ENCODE measurements at regions not wholly inside any gene's neighbourhood (a gene's known extent, or its start where the extent isn't known, plus 50 kb on each side); places are given as distances from the start of the nearest gene placed in this dataset.
A peak's percentile ranks its signal among the peaks of the same experiment; 100 is the strongest.
"Not testable (repeated sequence)": the region's sequence is repeated elsewhere in the genome, so short reads cannot be mapped to it uniquely, and the experiment has no call there.

- H3K56ac ChIP-seq (replicated peaks; ENCODE audit: insufficient read length, low read depth, low read length); H3K9ac ChIP-seq (replicated peaks in 1 of 4; ENCODE audit: extremely low read depth in 1 of 4, low read depth in 3 of 4, low read length in 3 of 4); H3K27ac ChIP-seq (ENCODE audit: low read depth, low read length); CTCF ChIA-PET (ENCODE audit: partially characterized antibody); H2AFZ ChIP-seq (ENCODE audit: low read length); H3K23ac ChIP-seq (ENCODE audit: insufficient read length); H3K14ac ChIP-seq (ENCODE audit: insufficient read length); H3K79me1 ChIP-seq (ENCODE audit: low read depth, low read length); H3K4ac ChIP-seq (replicated peaks; ENCODE audit: insufficient read length, low read depth, low read length); H2BK15ac ChIP-seq (ENCODE audit: low read length); H2AK5ac ChIP-seq (ENCODE audit: low read depth, low read length); H3K9me3 ChIP-seq (ENCODE audit: insufficient read depth in 2 of 2, low read depth in 1 of 2, low read length in 1 of 2); H3K23me2 ChIP-seq (ENCODE audit: low read depth, low read length); H3K27me3 ChIP-seq (replicated peaks in 1 of 4; ENCODE audit: control insufficient read depth in 3 of 4, extremely low read depth in 1 of 4, insufficient read depth in 3 of 4, low read length in 3 of 4); POLR2A ChIA-PET (ENCODE audit: partially characterized antibody); H4K8ac ChIP-seq (ENCODE audit: extremely low read depth, insufficient read depth, low read length); H4K20me1 ChIP-seq (replicated peaks in 1 of 2; ENCODE audit: control insufficient read depth in 1 of 2, insufficient read depth in 2 of 2, low read length in 2 of 2); FAIRE-seq: not testable (repeated sequence)
- H2BK20ac ChIP-seq (ENCODE audit: low read length) = 0 out of 2 replicates have a peak overlapping the region, but pooled peaks have one; percentile 4
- H3K18ac ChIP-seq (ENCODE audit: extremely low read depth, low read length) = peak overlapping the region; percentile 90; the same call in 1 of the 2 replicates
- peak overlapping the region; percentile 93 for H4K91ac ChIP-seq (replicated peaks; ENCODE audit: insufficient read length, low read length)
- peak overlapping the region; percentile 64 for H2BK120ac ChIP-seq (replicated peaks; ENCODE audit: low read depth, low read length)
- H3K4me1 ChIP-seq (replicated peaks in 1 of 4; ENCODE audit: control insufficient read depth in 3 of 4, insufficient read depth in 4 of 4, low read length in 3 of 4) = peaks cover 0 to 16% (median 1%) of the 10 kb centered on the region in 4 experiments; a peak in 3 of 7 replicates
- H3K36me3 ChIP-seq (ENCODE audit: control insufficient read depth in 2 of 4, insufficient read depth in 4 of 4, low read length in 3 of 4) = peaks cover 0 to 22% (median 2%) of the 10 kb centered on the region in 4 experiments; a peak in 2 of 8 replicates
- 54% methylated on average over 6 of the region's 6 CpGs; no CpG with 5 or more reads in 1 of the 2 experiments for WGBS, 2 experiments (ENCODE audit: extremely low coverage in 1 of 2, insufficient coverage in 1 of 2, insufficient read length in 1 of 2, insufficient replicate concordance in 2 of 2, low coverage in 1 of 2, low lambda C conversion rate in 2 of 2, missing lambda C conversion rate in 1 of 2)
- peak overlapping the region in 1 of 2 experiments; percentile 65; a peak in 1 of 4 replicates for H3K4me2 ChIP-seq (ENCODE audit: insufficient read depth in 1 of 2, low read depth in 2 of 2, low read length in 2 of 2)
- peak overlapping the region in 2 of 4 experiments; percentile 48 to 80; a peak in 5 of 8 replicates for H3K4me3 ChIP-seq (ENCODE audit: extremely low read depth in 1 of 4, insufficient read depth in 2 of 4, low read depth in 3 of 4, low read length in 4 of 4)
- H3K79me2 ChIP-seq (ENCODE audit: control insufficient read depth in 1 of 2, insufficient read depth in 2 of 2, low read length in 2 of 2) = peaks cover 0 to 10% of the 10 kb centered on the region in 2 experiments; a peak in 1 of 4 replicates
- H4K5ac ChIP-seq (ENCODE audit: insufficient read length, low read depth, low read length) = peak overlapping the region; percentile 52
- TF ChIP-seq NANOG (IDR thresholded peaks at IDR 0.05; ENCODE audit: insufficient read depth, low read depth, low read length, poor library complexity, severe bottlenecking) = peak; percentile 18
- peak in 1 of 2 experiments; percentile 52 for DNase-seq (ENCODE audit: low read depth in 1 of 2, low spot score in 2 of 2)
- 0 out of 2 replicates have a peak overlapping the region, but pooled peaks have one; percentile 90 for H2BK12ac ChIP-seq (ENCODE audit: low read depth, low read length)
- peak overlapping the region; percentile 97; the same call in 1 of the 2 replicates for H2BK5ac ChIP-seq (ENCODE audit: low read depth, low read length)
These were observed 555.5 kb upstream of the ADGRL2 start for GRCh38 chr1:81245084-81245715.

Data from H1 (cell line).